GM21423 (cell line): ENCODE measurements at regions not wholly inside any gene's neighbourhood (a gene's known extent, or its start where the extent isn't known, plus 50 kb on each side); places are given as distances from the start of the nearest gene placed in this dataset.

Source experiments
- ATAC-seq: cut with Tn5 transposase; IDR thresholded peaks from one replicate; pipeline ENCODE4 v1.9.1; 2021; ENCODE audit warnings: mild to moderate bottlenecking, moderate library complexity; ENCODE audit not compliant: unreplicated experiment

- ATAC-seq = no peak
Measured at GRCh38 chr17:73782231-73782630, 138.0 kb upstream of the SDK2 start.

GRCh38 chr17:73782641-73783381 lies 138.6 kb upstream of the SDK2 start:
- ATAC-seq = no peak

- ATAC-seq = no peak
Measured at GRCh38 chr17:73783382-73783766, 139.1 kb upstream of the SDK2 start.

GRCh38 chr17:73783945-73784603 lies 139.8 kb upstream of the SDK2 start:
- ATAC-seq = no peak

GRCh38 chr17:73785496-73785895 lies 141.3 kb upstream of the SDK2 start:
- no peak for ATAC-seq

GRCh38 chr17:73785958-73786743 lies 141.9 kb upstream of the SDK2 start:
- no peak for ATAC-seq

- no peak for ATAC-seq
Measured at GRCh38 chr17:73787076-73788059, 143.1 kb upstream of the SDK2 start.

- ATAC-seq = no peak
Measured at GRCh38 chr17:73788111-73788510, 143.9 kb upstream of the SDK2 start.

- ATAC-seq = no peak
Measured at GRCh38 chr17:73791121-73791520, 146.9 kb upstream of the SDK2 start.

- ATAC-seq = no peak
Measured at GRCh38 chr17:73791631-73792030, 147.4 kb upstream of the SDK2 start.

- ATAC-seq = no peak
Measured at GRCh38 chr17:73792994-73793393, 148.7 kb upstream of the SDK2 start.

- ATAC-seq = no peak
Measured at GRCh38 chr17:73794336-73794735, 150.1 kb upstream of the SDK2 start.

GRCh38 chr17:73795730-73796129 lies 151.5 kb upstream of the SDK2 start:
- no peak for ATAC-seq

- ATAC-seq = no peak
Measured at GRCh38 chr17:73797594-73798110, 153.4 kb upstream of the SDK2 start.

- ATAC-seq = no peak
Measured at GRCh38 chr17:73798111-73798748, 154.0 kb upstream of the SDK2 start.

GRCh38 chr17:73799096-73799495 lies 154.9 kb upstream of the SDK2 start:
- no peak for ATAC-seq

- no peak for ATAC-seq
Measured at GRCh38 chr17:73799781-73800627, 155.8 kb upstream of the SDK2 start.

- no peak for ATAC-seq
Measured at GRCh38 chr17:73800893-73801292, 156.6 kb upstream of the SDK2 start.
